BJ (cell line): ENCODE measurements at regions not wholly inside any gene's neighbourhood (a gene's known extent, or its start where the extent isn't known, plus 50 kb on each side); places are given as distances from the start of the nearest gene placed in this dataset.
A peak's percentile ranks its signal among the peaks of the same experiment; 100 is the strongest.

Experiments
- CTCF ChIA-PET: fragments of 350-600 bp; formaldehyde crosslinking; extraction: SDS; loops from one replicate; lab custom pipeline; 2021; ENCODE audit warnings: antibody characterized with exemption, inconsistent platforms; lab: Yijun Ruan, JAX
- POLR2A ChIA-PET: fragments of 300-600 bp; sonication (Branson Sonifier 250); formaldehyde crosslinking; extraction: SDS; loops from one replicate; lab custom pipeline; 2021; ENCODE audit warnings: antibody characterized with exemption; lab: Charles Lee
- DNase-seq: peaks from one replicate; pipeline ENCODE4 v3.0.0-alpha.2; 2011; ENCODE audit warnings: low read depth
- H3K27me3 ChIP-seq: 2 replicates; pipeline ENCODE4 v1.6.0; 2011; ENCODE audit warnings: low read length; ENCODE audit not compliant: control insufficient read depth, insufficient read depth
- H3K36me3 ChIP-seq: 2 replicates; pipeline ENCODE4 v1.5.1; 2011; ENCODE audit warnings: low read length; ENCODE audit not compliant: control insufficient read depth, insufficient read depth
- H3K4me3 ChIP-seq: 2 replicates; pipeline ENCODE4 v1.5.1; 2011; ENCODE audit warnings: low read depth, mild to moderate bottlenecking, control low read depth, low read length
- TF ChIP-seq, protein P1 (sequence below): IDR thresholded peaks from 2 replicates; pipeline ENCODE4 v1.5.1; 2011; ENCODE audit warnings: low read depth, mild to moderate bottlenecking, control low read depth, inconsistent platforms, low read length, moderate library complexity; ENCODE audit not compliant: insufficient read depth

DNA sequence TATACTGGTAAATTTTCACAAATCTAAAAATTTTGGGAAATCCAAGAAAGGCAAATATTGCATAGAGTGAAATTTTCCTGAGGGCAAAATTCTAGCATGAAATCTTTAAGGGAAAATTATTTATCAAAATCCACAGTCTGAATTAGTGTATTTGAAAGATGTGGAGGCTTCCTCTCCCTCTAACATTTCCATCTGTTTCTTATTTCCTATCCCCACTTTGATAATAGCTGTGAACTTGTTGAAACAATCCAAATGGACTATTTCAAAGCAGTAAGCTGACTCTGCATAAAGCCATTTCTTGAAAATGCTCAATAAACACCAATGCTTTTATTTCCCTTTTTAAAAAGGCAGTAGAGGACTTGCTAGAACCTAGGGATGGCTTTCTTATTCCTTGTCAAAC, 107.3 kb upstream of the PABPC4L start:
- H3K4me3 ChIP-seq: no peak overlapping the region
- POLR2A ChIA-PET: interaction anchor here (0.6 kb wide), 1 partner anchor 190 kb away, joined by 3 read pairs; no protein-coding TSS in a partner anchor
- DNase-seq: no peak
- no peaks in the 10 kb centered on the region for H3K27me3 ChIP-seq
- no peaks in the 10 kb centered on the region for H3K36me3 ChIP-seq
- CTCF ChIA-PET: interaction anchor here (1.3 kb wide), 1 partner anchor 12 kb away, joined by 5 read pairs; no protein-coding TSS in a partner anchor
- TF ChIP-seq, protein P1, sequence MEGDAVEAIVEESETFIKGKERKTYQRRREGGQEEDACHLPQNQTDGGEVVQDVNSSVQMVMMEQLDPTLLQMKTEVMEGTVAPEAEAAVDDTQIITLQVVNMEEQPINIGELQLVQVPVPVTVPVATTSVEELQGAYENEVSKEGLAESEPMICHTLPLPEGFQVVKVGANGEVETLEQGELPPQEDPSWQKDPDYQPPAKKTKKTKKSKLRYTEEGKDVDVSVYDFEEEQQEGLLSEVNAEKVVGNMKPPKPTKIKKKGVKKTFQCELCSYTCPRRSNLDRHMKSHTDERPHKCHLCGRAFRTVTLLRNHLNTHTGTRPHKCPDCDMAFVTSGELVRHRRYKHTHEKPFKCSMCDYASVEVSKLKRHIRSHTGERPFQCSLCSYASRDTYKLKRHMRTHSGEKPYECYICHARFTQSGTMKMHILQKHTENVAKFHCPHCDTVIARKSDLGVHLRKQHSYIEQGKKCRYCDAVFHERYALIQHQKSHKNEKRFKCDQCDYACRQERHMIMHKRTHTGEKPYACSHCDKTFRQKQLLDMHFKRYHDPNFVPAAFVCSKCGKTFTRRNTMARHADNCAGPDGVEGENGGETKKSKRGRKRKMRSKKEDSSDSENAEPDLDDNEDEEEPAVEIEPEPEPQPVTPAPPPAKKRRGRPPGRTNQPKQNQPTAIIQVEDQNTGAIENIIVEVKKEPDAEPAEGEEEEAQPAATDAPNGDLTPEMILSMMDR: no peak

DNA sequence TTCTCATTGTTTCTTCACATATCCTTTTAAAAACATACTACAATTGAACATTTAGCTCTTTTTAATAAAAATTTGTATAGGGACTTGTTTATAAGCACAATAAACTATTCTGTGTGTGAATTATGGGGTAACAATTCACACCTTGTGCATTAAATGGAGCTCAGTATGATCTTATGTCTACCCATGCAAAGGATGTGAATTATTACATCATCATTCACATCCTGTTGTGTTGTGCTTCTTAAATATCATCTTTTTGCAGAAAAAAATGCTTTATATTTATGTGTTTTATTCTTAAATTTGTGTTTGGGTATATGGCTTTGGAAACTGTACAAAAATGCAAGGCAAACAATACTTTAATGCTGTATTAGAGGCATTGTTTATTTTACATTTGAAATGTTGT, 96.7 kb upstream of the PABPC4L start:
- no peaks in the 10 kb centered on the region for H3K27me3 ChIP-seq
- H3K4me3 ChIP-seq: no peak overlapping the region
- no peak for DNase-seq
- ChIA-PET POLR2A (no interaction called here), CTCF (no interaction called here)
- TF ChIP-seq, protein P1: no peak
- no peaks in the 10 kb centered on the region for H3K36me3 ChIP-seq

DNA sequence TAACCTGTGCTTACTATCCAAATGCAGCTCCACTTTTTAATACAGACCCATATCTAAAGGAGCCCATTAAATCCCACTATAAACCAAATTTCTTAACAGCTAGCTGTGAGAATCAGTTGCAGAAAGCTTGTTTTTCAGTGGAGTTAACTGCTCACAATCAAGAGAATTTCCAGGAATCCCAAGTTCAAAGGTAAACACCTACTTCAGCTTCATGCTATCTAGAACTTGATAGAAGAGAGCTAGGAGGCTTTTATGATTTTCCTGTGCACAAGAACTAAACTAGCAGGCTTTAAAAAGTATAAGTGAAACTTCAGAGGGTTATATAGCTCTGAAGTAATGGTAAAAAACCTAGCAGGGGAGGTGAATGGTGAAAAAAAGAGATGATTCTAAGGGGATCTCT, 96.2 kb upstream of the PABPC4L start:
- no peaks in the 10 kb centered on the region for H3K36me3 ChIP-seq
- no peak overlapping the region for H3K4me3 ChIP-seq
- H3K27me3 ChIP-seq: no peaks in the 10 kb centered on the region
- TF ChIP-seq, protein P1: no peak
- POLR2A ChIA-PET: no interaction called here
- CTCF ChIA-PET: interaction anchor here (1.1 kb wide), 1 partner anchor 12 kb away, joined by 5 read pairs; no protein-coding TSS in a partner anchor
- no peak for DNase-seq

DNA sequence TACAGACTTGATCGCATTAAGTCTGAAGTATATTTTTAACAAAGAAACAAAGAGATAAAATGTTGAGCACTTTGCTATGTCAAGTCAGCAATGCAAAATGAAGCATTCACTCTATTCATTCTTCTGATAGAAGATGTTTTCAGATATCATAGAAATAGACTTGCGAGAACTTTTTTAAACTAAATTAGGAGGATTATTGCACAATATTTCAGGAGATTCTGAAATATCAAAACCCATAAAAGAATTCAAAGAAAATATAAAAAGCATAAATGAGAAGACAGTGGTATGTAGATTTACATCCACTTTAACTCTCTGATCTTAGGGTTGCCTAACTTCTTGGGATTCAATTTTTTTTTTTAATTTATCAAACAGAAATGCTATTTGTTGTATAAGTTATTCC, 81.1 kb upstream of the PABPC4L start:
- TF ChIP-seq, protein P1: no peak
- POLR2A ChIA-PET: no interaction called here
- H3K27me3 ChIP-seq: no peaks in the 10 kb centered on the region
- no peak overlapping the region for H3K4me3 ChIP-seq
- CTCF ChIA-PET: no interaction called here
- H3K36me3 ChIP-seq: no peaks in the 10 kb centered on the region
- no peak for DNase-seq

DNA sequence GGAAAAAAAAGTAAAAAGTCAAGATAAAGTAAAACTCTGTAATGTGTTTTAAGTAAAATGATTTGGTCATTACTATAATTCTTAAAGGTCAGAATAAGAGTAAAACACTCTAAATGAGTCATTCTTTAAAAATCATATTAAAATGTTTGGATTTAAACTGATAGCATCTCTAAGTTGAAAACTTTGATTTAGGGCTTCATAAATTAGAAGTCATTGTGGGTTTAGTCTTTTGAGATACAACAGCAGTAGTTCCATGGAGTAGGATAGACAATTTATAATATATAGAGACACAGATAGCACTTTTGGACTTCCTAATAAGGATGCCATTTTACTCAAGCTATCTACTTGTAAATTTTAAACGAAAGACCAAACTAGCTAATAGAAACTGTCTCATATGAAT, 77.1 kb upstream of the PABPC4L start:
- TF ChIP-seq, protein P1: no peak
- DNase-seq: peak; percentile 82
- Histone ChIP-seq H3K36me3 (no peaks in the 10 kb centered on the region), H3K4me3 (no peak overlapping the region), H3K27me3 (no peaks in the 10 kb centered on the region)
- CTCF ChIA-PET: no interaction called here
- POLR2A ChIA-PET: no interaction called here
